Esophagus mucosa (tissue), 1 donor: ENCODE measurements at regions not wholly inside any gene's neighbourhood (a gene's known extent, or its start where the extent isn't known, plus 50 kb on each side); places are given as distances from the start of the nearest gene placed in this dataset.

Source experiments
- ATAC-seq: fragments of 200-7000 bp; cut with Tn5 transposase; one replicate; pipeline ENCODE4 v1.9.1; 2020
- donor health status: DM: yes; HTN: yes; CAD: no.

DNA sequence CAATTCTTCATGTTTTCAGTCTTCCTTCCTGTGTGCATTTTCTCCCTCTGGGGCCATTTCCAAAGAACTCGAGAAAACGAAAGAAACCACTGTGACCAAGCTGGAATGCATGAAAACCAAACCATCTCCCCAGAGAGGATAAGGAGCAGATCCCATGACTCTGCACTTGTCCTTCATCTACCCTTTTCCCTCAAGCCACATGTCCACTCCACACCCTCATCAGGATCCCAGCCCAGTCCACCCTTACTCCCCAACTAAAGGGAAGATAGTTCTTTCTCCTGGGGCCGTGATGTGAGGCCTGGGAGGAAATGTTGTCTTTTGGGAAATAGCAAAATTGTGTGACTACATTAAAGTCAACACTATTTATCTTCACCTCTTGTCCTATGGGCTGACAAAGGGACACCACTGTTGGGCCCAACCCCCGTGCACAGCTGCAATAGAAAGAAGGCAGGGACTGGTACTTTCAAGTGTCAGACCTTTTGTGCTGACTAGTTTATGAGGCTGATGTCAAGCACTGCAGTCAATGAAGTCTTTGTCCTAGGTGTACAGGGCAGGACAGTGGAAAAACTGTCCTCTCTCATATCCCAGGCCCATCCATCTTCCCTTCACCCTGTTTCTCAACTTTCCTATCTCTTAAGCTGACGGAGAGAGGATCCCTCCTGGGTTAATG is 487.1 kb upstream of the NR2F2 start:
- ATAC-seq: no peak

DNA sequence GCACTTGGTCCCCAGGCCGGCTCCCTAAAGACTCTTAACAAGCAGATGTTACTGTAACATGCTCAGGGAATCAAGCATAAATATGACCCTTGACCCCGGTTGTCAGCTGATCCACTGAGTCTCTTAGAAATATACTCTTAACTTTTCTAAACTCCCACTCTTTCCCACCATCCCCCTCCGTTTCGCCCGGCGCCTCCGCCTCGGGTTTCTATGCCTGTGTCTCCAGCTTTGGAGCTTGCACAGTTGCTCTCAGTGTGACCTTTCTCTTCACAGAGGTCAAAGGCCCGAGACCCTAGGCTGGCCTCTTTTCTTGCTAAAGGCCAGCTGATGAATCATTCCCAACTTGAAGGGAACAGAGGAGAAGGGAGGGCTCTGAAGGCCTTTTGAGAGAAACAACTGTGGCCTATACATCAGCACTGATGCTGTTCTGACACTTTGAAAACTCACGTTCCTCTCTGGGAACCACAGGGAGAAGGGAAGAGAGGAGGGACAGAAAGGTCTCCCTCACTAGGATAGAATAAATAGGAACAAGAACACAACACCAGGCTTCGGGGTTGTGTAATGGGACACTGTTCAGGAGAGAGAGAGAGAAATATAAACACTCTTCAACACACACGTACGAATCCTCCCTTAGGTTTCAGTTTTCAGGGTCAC is 484.5 kb upstream of the NR2F2 start:
- ATAC-seq: no peak

DNA sequence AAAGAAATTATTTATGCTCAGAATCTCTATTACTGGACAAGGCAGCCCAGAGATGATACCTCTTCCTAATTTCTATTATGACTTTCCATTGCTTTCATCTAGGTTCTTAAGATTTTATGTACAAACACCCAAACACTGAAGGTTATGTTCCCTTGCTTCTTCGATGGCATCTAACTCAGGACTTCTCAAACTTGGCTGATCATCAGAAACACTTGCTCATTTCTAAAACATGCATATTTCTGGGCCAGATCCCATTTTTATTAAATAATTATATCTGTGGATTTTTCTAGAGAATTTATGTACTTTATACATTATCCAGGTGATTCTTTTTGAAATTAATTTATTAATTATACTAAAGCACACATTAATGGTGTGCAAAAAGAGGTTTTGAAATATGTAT is 482.4 kb upstream of the NR2F2 start:
- no peak for ATAC-seq

DNA sequence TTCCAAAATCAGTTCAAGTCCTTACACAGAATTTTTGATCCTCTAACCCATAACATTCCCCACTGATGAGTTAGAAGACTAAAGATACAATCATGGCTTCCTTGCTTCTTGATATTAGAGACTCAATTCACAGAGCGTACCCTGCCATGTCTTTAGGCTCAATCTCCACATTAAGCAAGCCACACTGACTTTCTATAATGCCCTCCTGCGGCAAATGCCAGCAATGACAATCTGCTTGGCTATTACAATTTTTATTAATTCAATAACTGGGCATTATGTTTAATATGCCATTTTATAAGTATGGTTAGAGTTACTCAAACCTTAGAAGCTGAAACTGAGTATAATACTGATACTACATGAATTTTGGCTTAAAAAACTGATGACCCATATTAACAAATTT is 479.7 kb upstream of the NR2F2 start:
- no peak for ATAC-seq

DNA sequence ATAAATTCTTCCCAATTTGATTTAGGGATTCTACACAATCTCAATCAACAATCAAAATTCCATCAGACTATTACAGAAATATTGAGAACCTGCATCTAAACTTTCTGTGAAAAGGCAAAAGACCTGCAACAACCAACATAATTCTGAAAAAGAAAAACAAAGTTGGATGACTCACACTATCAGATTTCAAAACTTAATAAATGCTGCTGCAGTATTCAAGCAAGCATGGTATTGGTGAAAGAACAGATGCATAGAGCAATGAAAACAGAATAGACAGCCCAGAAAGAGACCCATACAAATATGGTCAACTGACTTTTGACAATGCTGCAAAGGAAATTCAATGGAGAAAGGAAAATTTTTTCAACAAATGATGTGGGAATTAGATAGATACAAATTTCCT is 477.1 kb upstream of the NR2F2 start:
- no peak for ATAC-seq

DNA sequence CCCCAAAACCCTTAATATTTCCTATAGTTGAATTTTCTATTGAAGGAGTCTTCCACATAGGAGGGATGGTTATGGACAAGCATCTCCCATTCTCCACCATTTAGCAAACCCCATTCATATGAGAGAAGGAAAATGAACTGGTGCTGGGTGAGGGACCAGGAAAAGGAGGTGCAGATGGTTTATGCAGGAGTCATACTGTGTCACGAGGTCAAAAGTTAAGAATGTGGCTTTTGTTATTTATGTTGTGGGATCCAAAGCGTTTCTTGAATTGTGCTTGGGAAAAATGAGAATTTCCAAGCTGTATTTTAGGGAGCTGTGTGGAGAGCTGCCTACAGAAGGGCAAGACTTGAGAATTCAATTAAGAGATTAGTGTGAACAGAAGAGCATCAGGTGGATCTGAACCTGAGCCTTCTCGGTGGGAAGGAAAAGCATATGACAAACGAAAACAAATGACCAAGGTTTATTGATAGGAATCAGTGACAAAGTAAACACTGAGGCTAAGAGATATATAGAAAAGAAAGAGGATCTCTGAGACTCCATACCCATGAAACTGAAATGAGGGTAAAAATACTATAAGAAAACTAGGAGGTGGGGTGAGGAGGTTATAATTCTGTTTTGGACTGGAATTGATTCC is 473.3 kb upstream of the NR2F2 start:
- ATAC-seq: no peak

DNA sequence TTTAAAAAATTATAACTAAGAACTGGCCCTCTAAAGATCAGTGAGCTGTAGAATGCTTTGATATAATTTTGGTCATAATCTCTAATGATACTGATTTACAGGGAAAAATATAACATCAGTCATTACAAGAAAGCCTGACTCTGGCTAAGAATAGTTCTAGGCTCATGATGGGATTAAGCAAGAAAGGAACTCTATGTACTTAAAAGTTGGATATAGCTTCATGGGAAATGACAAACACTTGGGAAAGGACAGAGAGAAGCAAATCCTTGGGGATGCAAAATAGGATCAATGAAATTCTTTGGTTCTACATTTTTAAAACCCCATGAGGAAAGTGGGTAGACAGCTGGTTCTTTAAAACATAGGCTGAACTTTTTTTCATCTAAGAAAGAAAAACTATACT is 472.7 kb upstream of the NR2F2 start:
- ATAC-seq: no peak

DNA sequence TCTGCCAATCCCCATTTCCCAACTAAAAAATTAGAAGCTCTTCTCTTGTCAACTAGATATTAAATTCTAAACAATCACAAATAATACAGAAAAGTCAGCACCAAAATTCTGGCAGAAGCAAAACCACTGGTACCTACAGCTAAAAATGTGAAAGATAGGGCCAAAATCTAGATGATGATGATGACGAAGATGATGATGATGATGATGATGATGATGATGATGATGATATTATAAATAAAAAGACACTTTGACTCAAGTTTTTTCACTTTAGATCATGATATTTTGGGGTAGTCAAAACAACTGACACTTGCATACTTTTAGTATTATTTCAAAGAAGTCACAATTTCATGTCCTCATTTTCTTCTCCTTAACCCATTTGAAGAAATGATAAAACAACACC is 470.1 kb upstream of the NR2F2 start:
- ATAC-seq: no peak

DNA sequence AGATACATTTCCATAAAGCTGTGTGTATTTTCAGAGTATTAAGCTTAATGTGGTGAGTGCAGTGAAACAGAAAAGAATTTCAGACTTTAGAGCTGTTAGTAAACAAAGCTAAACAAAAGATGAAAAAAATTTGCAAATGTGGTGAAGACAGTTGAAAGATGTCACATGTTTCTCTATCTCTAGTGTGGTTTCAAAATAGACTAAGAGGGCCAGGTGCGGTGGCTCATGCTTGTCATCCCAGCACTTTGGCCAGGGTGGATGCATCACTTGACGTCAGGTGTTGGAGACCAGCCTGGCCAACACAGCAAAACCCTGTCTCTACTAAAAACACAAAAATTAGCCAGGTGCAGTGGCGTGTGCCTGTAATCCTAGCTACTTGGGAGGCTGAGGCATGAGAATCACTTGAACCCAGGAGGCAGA is 466.0 kb upstream of the NR2F2 start:
- no peak for ATAC-seq

DNA sequence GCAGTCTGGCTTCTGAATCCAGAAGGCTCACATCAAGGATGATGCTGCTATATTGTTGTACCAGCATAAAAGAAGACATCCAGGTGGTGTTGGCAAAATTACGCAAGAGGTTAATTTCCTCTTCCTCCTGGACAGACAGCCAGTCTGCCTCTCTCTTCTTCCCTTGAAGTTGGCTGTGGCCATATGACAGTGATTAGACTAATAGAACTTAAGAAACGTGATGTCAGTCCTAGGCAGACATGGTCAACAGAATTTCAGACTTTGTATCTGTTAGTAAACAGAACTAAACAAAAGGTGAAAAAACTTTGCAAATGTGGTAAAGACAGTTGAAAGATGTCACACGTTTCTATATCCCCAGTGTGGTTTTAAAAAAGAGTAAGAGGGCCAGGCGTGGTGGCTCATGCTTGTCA is 465.2 kb upstream of the NR2F2 start:
- ATAC-seq: no peak

DNA sequence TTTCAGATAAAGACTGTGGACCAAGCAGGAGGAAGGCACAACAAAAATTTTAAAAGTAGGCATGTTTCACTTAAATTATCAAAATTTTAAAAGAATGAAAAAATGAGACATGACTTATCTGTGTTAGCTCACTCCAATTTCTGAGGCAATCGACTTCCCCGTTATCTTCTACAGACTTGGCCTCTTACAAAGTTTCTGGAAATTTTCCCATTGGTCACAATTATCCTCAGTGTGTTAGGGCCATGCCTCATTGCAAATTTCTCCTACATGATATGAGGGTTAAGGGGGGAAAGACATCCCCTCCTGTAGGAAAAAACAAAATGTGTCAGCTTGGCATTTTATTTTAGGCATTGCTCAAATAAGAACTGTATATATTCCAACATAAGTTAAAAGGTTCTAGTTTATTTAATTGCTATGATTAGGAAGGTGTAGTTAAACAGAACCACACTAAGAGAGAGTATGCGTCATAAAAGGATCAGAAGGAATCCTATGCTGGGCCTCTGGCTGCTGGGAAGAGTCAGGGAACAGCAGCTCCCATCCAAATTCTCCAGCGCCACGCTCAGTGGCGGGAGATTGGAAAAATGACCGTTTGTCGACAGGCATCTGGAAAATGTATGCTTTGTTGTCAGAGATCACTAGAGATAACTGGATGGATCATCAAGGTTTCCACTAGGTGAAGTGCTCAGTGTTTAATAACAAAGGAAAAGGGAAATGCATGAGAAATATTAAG is 463.6 kb upstream of the NR2F2 start:
- ATAC-seq: no peak

DNA sequence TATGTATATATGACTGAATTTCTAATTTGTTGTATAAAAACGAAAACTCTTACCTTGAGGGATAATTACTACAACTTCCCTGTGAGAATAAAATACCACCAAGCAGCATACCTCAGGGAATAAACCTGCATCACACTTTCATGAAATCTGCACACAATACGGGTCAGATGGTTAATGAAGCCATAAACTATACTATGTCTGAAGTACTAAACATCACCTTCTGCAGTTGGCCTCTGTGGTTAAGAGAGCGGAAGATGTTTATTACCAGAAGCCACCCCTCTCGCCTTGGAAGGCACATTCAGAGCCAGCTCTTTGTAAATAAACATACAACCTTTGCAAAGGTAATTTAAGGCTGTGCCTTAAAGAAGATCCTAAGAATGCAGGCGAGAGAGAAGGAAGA is 462.1 kb upstream of the NR2F2 start:
- ATAC-seq: no peak

DNA sequence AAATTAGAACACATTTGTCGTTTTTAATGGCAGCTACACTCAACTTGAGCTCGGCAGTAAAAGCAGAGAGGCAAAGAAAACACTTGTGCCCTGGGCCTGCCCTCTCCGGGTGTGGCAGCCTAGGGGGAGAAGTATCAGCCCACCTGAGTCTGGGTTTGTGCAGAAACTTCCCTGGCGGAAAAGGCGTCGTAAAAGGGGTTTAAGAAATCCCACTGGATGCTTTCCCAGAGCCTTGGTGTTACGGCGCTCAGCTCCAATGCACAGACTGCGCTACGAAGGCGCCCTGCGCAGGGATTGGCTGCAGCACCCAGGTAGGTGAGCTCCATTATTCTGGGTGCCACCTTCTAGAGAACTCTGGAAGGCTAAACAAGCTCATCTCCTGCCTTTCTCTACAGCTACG is 461.5 kb upstream of the NR2F2 start:
- no peak for ATAC-seq

DNA sequence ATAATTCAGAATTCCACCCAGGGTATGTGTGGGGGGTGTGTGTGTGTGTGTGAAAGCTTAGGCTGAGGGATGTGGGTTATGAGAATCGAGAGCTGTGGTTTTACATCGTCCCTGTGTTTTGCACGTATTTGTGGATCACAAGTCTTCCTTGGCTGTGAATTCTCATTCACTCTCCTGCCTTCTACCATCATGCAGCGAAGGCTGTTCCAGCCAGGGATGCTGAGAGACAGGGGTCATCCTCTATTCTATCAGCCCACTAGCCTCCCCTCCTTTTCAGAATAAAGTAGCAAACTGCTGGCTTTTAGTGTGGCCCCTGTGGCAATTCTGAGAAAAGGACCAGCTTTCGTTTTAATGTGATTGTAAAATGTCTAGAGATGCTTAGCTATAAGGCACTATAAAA is 460.6 kb upstream of the NR2F2 start:
- no peak for ATAC-seq

DNA sequence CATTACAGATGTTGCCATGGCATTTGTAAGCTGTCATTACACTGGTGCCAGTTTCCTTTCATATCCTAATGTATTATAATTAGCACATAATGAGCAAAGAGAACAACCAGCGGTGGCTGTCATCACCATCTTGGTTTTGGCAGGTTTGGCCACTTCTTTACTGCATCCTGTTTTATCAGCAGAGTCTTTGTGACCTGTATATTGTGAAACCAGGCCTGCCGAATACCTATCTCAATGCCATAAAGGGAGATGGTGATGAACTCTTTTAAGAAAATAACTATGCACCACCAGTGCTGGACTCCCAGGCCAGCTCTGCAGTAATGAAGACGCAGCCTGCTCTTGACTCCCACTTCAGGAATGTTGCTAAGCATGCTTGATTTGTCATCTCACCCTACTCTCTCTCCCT is 458.1 kb upstream of the NR2F2 start:
- peak; percentile 45 for ATAC-seq

DNA sequence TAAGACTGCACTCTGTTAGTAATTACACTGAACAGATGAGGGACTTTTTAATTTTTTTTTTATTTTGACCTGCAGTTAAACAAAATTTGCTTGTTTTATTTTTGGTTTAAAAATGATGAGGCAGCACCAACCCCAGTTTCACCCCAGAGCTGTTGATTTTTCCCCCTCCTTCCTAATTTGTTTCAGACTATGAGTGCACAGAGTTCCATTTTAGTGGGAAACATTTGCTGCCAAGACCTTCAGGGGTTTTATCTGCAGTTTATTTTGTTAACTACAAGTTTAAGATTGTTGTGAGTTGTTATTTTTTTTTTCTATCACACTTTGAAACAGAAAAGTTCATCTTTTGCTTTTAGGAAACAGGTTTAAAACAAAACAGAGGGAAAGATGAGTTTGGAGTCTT is 455.9 kb upstream of the NR2F2 start:
- ATAC-seq: no peak

DNA sequence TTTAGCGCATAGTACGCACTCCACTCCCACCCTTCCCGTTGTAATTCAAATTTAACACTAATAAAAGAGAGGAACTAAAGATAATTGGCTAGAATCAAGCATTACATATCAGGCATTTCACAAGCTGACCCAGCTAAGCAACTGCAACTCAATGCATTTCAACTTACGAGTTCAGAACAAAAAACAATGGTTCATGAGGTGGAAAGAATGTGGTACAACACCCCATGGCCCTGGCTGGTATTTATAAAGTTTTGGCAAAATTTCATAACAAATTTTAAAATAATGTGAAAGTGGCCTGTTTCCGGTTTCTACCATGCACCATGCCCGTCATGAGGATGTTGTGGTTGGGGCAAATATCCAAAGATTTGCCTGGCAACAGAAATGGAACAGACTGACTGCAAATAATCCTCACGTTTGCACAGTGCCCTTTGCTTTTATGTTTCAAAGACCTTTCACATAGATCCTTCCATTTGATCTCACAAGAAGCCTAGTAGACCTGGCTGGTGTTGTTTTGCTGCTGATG is 455.3 kb upstream of the NR2F2 start:
- ATAC-seq: no peak

DNA sequence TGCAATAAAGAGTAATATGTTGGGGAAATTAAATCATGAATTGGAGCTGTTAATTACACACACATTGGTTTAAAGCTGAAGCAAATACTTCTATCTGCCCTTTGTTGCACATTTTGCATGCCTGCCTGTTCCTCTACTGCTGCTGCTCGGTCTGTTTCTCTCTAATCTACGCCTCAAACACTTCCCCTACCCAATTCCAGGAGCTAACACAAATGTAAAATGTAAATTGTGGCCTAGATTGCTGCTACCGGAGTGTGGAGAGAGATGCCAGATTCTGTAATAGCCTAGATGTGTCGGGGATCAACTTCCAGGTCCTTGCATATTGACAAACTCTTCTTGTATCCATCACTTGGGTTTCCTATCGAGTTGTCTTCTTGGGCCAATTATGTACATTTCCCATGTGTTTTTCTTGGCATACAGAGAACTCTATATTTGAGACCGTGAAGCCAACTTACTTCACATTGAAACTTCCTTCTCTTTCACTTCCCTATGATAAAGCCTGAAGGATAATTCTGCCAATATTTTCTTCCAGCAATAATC is 450.4 kb upstream of the NR2F2 start:
- ATAC-seq: no peak

DNA sequence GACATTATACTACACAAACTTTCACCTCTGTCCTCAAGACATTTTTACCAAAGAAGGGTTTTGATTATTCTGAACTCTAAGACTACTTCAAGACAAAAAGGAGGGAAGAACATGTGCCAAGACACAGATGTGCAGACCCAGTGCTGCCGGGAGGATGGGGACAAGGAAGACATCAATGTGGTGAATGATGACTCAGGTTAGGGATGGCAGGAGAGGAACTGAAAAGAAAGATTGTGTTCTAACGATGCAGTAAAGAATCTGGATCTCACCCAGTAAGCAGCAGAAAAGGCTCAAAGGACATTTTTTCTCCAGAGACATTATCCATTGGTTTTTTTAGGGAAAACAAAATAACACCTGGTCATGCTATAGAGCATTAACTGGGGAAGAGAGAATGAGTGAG is 449.9 kb upstream of the NR2F2 start:
- no peak for ATAC-seq

DNA sequence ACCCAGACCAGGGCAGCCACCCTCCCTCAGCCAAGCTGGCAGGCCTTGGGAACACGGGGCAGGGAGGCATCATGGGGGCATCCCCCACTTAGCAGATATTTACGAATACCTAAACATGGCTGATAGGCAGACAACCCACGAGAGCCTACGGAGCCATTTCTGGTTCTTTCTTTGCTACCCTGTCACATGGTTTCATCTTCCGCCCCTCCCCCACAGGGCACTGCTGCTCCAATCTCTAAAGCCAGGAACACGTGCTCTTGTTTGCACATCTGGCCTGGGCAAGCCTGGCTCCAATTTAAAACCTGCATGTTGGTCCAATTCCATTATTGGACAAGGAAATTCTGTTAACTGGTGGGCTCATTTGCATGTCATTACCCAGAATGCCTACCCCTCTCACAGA is 447.4 kb upstream of the NR2F2 start:
- no peak for ATAC-seq

DNA sequence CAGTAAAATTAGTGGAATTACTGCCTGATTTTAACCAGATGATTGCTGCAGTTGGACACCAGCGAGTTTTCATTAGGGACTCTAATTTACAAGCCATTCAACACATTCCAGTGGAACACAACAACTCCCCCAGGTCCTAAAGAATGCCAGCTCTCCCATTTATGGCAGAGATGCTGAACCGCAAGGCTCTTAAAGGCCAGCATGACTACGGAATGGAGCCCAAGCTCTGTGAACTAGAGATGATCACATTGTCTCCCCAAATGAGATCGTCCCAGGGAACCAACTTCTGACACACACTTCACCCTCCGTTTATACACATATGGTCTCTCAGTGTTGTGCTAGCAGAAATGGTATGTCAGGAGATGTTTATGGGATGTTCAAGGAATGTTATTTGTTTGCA is 446.2 kb upstream of the NR2F2 start:
- no peak for ATAC-seq

DNA sequence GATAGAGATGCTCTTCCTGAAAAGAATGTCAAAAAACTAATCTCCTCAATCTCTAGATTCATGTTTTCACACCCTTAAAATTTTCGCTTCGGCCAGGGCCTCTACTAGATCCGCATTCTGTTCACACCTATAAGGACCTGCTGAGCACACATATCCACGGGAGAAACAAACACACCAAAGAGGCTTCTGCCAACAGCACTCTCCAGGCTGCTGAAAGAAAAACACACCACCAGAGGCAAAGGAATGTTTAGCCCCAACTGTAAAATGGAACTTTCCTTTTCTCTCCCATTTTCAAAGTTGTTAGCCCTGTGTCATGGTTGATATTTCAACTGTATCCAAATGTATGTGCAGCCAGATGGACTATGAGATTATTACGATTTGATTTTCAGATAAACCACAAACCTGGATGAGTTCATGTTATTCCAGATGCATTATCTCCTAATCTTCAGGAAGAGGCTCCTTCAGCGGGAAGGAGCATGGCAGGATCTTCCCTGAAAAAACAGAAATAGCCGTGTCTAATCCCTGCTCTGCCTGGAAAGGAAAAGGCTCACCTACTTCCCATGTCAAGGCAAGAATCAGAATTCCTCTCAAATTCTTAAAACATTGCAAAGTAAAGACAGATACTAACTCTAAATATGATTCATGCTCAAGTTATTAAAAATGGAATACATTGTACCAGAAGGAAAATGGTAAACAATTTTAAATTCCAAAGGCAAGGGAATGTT is 442.7 kb upstream of the NR2F2 start:
- no peak for ATAC-seq
